ENCODE measurements at regions not wholly inside any gene's neighbourhood (a gene's known extent, or its start where the extent isn't known, plus 50 kb on each side); places are given as distances from the start of the nearest gene placed in this dataset.

DNA sequence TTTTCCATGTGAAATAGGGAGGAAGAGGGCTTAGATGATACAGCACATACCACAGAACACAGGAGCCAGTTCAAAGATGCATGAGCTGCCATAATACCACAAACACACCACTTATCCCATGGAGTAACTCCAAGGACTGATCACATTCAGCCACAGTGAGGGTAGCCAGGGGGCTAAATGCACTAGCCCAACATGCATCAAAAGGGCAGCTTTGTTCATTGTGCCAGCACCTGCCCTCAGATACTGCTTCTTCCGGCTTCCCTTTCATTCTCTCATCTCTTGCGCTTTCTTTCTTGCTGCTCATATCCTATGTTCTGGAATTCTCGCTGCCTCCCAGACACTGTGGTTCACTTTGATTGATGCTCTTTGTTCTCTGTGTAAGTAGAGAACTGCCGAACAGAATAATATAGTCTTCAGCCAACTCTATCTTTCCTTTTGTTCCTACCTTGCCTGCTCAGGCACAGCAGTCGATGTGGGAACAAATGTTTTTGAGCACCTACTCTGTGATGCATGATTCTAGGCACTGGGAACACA lies 50.0 kb upstream of the SYT6 start:
- H3K4me3 ChIP-seq (replicated peaks; ENCODE audit: low read depth, low read length): no peak overlapping the region
- no peak for DNase-seq (ENCODE audit: extremely low read depth, low read depth)
- TF ChIP-seq, protein P1, sequence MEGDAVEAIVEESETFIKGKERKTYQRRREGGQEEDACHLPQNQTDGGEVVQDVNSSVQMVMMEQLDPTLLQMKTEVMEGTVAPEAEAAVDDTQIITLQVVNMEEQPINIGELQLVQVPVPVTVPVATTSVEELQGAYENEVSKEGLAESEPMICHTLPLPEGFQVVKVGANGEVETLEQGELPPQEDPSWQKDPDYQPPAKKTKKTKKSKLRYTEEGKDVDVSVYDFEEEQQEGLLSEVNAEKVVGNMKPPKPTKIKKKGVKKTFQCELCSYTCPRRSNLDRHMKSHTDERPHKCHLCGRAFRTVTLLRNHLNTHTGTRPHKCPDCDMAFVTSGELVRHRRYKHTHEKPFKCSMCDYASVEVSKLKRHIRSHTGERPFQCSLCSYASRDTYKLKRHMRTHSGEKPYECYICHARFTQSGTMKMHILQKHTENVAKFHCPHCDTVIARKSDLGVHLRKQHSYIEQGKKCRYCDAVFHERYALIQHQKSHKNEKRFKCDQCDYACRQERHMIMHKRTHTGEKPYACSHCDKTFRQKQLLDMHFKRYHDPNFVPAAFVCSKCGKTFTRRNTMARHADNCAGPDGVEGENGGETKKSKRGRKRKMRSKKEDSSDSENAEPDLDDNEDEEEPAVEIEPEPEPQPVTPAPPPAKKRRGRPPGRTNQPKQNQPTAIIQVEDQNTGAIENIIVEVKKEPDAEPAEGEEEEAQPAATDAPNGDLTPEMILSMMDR (IDR thresholded peaks at IDR 0.05; ENCODE audit: low read depth, low read length, missing control alignments): no peak
